Esophagus muscularis mucosa (tissue), 4 donors: ENCODE measurements at regions not wholly inside any gene's neighbourhood (a gene's known extent, or its start where the extent isn't known, plus 50 kb on each side); places are given as distances from the start of the nearest gene placed in this dataset.

ENCODE experiments used
- CTCF ChIP-seq, 3 experiments: fragments of 200-600 bp in 2 of 3; fragments of 450-650 bp in 1 of 3; sonication (generic) in 2 of 3; IDR thresholded peaks; one replicate each; pipeline ENCODE4 v1.5.1; 2017 to 2019; ENCODE audit warnings: antibody characterized with exemption in 3 of 3, mild to moderate bottlenecking in 2 of 3, moderate library complexity in 1 of 3
- EP300 ChIP-seq: sonication (generic); formaldehyde crosslinking; IDR thresholded peaks from one replicate; pipeline ENCODE4 v1.6.1; 2017; ENCODE audit warnings: antibody characterized with exemption
- POLR2AphosphoS5 ChIP-seq, 2 donors: sonication (generic); formaldehyde crosslinking; IDR thresholded peaks; one replicate each; pipeline ENCODE4 v1.6.1; 2017; ENCODE audit warnings: antibody characterized with exemption in 2 of 2

- TF ChIP-seq CTCF (IDR thresholded peaks at IDR 0.05): no peak
- TF ChIP-seq POLR2AphosphoS5 (IDR thresholded peaks at IDR 0.05): no peak
- TF ChIP-seq EP300: no peak
Observed at GRCh38 chr4:155608225-155608885, 58.3 kb upstream of the GUCY1A1 start.
